ENCODE measurements at regions not wholly inside any gene's neighbourhood (a gene's known extent, or its start where the extent isn't known, plus 50 kb on each side); places are given as distances from the start of the nearest gene placed in this dataset.

DNA sequence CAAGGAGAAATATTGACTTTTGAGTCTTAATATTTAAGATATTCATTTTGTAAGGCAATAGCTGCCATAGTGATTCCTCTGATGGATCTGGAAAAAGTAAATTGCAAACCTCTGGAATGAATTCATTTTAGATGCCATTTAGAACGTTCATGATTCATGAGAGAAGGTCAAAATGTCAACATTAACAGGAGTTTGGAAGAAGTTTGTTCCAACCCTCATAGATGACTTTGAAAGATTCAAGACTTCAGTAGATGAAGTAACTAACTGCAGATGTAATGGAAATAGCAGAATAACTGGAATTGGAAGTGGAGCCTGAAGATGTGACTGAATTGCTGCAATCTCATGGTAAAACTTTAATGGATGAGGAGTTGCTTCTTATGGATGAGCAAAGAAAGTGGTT is 100.9 kb upstream of the CCN2 start:
- no peak for DNase-seq
- H3K4me1 Mint-ChIP-seq: no peaks in the 10 kb centered on the region
- peaks cover 0 to 2% (median 0%) of the 10 kb centered on the region in 3 donors for H3K27me3 Mint-ChIP-seq (ENCODE audit: low read depth in 3 of 3)
- Histone ChIP-seq H3K4me3 (replicated peaks in 1 of 3; ENCODE audit: low read depth in 2 of 3, low read length in 3 of 3) (no peak overlapping the region), H4K20me1 (ENCODE audit: insufficient read depth, low read length) (no peaks in the 10 kb centered on the region), H3K27ac (ENCODE audit: low read depth in 1 of 2, low read length in 2 of 2) (no peak overlapping the region), H3K4me2 (replicated peaks; ENCODE audit: extremely low read depth, low read length, poor library complexity, severe bottlenecking) (no peak overlapping the region), H3K4me1 (ENCODE audit: control insufficient read depth in 1 of 2, insufficient read depth in 2 of 2, low read length in 2 of 2) (no peaks in the 10 kb centered on the region), H3K9ac (ENCODE audit: insufficient read depth, low read length, poor library complexity, severe bottlenecking) (no peak overlapping the region), H3K9me3 (replicated peaks in 1 of 2; ENCODE audit: control insufficient read depth in 1 of 2, insufficient read depth in 1 of 2, low read length in 2 of 2) (peaks cover 0 to 3% of the 10 kb centered on the region in 2 donors), H2AFZ (ENCODE audit: insufficient read depth, low read depth, low read length, poor library complexity, severe bottlenecking) (no peak overlapping the region), H3K36me3 (replicated peaks in 1 of 2; ENCODE audit: control insufficient read depth in 1 of 2, insufficient read depth in 2 of 2, low read length in 2 of 2) (no peaks in the 10 kb centered on the region), H3K79me2 (ENCODE audit: insufficient read depth, low read length) (no peaks in the 10 kb centered on the region), H3K27me3 (ENCODE audit: control insufficient read depth in 2 of 2, insufficient read depth in 2 of 2, low read length in 2 of 2) (no peaks in the 10 kb centered on the region)
- H3K27ac Mint-ChIP-seq: no peak overlapping the region
- no CpG with 5 or more reads among the region's 1 CpG for WGBS (ENCODE audit: insufficient coverage)
- H3K9me3 Mint-ChIP-seq: peaks cover 0 to 10% (median 4%) of the 10 kb centered on the region in 7 donors
- TF ChIP-seq CTCF (IDR thresholded peaks at IDR 0.05): no peak
- intact Hi-C loops (cut with micrococcal nuclease): no loop called here
- no peak overlapping the region for H3K4me3 Mint-ChIP-seq
- no peaks in the 10 kb centered on the region for H3K36me3 Mint-ChIP-seq

DNA sequence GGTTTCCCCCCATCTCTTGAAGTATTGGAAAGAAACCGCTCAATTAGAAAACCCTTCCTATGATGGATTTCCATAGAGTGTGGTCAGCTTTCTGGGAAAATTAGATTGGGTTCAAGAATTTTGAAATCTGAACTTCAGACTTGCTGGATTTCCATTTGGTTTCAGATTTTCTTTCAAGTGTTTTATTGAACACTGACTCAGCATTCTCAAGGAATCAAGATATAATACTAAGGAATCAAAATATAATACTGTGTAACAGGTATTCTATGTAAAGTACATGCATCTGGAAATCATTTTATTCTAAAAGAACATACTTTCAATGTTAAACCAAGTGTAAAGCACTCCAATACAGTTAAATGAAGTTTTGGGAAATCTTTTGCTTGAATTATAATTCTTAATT is 94.7 kb upstream of the CCN2 start:
- Histone ChIP-seq H2AFZ (ENCODE audit: insufficient read depth, low read depth, low read length, poor library complexity, severe bottlenecking) (no peak overlapping the region), H3K36me3 (replicated peaks in 1 of 2; ENCODE audit: control insufficient read depth in 1 of 2, insufficient read depth in 2 of 2, low read length in 2 of 2) (no peaks in the 10 kb centered on the region), H4K20me1 (ENCODE audit: insufficient read depth, low read length) (no peaks in the 10 kb centered on the region), H3K27me3 (ENCODE audit: control insufficient read depth in 2 of 2, insufficient read depth in 2 of 2, low read length in 2 of 2) (no peaks in the 10 kb centered on the region), H3K4me2 (replicated peaks; ENCODE audit: extremely low read depth, low read length, poor library complexity, severe bottlenecking) (no peak overlapping the region), H3K9ac (ENCODE audit: insufficient read depth, low read length, poor library complexity, severe bottlenecking) (no peak overlapping the region), H3K4me1 (ENCODE audit: control insufficient read depth in 1 of 2, insufficient read depth in 2 of 2, low read length in 2 of 2) (no peaks in the 10 kb centered on the region), H3K27ac (ENCODE audit: low read depth in 1 of 2, low read length in 2 of 2) (no peak overlapping the region), H3K9me3 (replicated peaks in 1 of 2; ENCODE audit: control insufficient read depth in 1 of 2, insufficient read depth in 1 of 2, low read length in 2 of 2) (peaks cover 0 to 5% of the 10 kb centered on the region in 2 donors), H3K4me3 (replicated peaks in 1 of 3; ENCODE audit: low read depth in 2 of 3, low read length in 3 of 3) (no peak overlapping the region), H3K79me2 (ENCODE audit: insufficient read depth, low read length) (no peaks in the 10 kb centered on the region)
- TF ChIP-seq CTCF (IDR thresholded peaks at IDR 0.05): no peak
- no peaks in the 10 kb centered on the region for H3K4me1 Mint-ChIP-seq
- H3K36me3 Mint-ChIP-seq: no peaks in the 10 kb centered on the region
- H3K9me3 Mint-ChIP-seq: peaks cover 0 to 14% (median 6%) of the 10 kb centered on the region in 7 donors
- WGBS (ENCODE audit: insufficient coverage): no CpG with 5 or more reads among the region's 1 CpG
- no peaks in the 10 kb centered on the region for H3K27me3 Mint-ChIP-seq (ENCODE audit: low read depth in 3 of 3)
- intact Hi-C loops (cut with micrococcal nuclease): no loop called here
- no peak overlapping the region for H3K4me3 Mint-ChIP-seq
- DNase-seq: no peak
- H3K27ac Mint-ChIP-seq: no peak overlapping the region

All from CD14-positive monocyte (primary cell).